ENCODE measurements at regions not wholly inside any gene's neighbourhood (a gene's known extent, or its start where the extent isn't known, plus 50 kb on each side); places are given as distances from the start of the nearest gene placed in this dataset.

DNA sequence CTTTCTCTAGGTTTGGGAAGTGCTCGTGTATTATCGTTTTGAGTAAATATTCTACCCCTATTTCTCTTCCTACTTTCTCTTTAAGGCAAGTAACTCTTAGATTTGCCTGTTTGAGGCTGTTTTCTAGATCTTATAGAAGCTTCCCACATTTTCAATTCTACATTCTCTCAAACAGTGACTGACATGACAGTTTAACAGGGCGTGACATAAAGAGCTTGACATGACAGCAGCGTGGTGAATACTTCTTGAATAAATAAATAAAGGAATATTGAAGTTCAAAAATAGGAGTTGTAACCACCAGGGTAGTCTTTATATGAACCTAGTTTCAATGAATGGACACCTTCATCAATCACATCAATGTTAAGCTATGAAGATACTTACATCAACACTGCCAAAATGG, 162.0 kb downstream of the TRAM1L1 start:
- no peak overlapping the region for H3K4me3 ChIP-seq (ENCODE audit: low read depth, low read length)
- DNase-seq (ENCODE audit: low read depth) = no peak
- TF ChIP-seq, protein P1, sequence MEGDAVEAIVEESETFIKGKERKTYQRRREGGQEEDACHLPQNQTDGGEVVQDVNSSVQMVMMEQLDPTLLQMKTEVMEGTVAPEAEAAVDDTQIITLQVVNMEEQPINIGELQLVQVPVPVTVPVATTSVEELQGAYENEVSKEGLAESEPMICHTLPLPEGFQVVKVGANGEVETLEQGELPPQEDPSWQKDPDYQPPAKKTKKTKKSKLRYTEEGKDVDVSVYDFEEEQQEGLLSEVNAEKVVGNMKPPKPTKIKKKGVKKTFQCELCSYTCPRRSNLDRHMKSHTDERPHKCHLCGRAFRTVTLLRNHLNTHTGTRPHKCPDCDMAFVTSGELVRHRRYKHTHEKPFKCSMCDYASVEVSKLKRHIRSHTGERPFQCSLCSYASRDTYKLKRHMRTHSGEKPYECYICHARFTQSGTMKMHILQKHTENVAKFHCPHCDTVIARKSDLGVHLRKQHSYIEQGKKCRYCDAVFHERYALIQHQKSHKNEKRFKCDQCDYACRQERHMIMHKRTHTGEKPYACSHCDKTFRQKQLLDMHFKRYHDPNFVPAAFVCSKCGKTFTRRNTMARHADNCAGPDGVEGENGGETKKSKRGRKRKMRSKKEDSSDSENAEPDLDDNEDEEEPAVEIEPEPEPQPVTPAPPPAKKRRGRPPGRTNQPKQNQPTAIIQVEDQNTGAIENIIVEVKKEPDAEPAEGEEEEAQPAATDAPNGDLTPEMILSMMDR (conservative IDR thresholded peaks at IDR 0.05; ENCODE audit: low read depth, low read length) = no peak

DNA sequence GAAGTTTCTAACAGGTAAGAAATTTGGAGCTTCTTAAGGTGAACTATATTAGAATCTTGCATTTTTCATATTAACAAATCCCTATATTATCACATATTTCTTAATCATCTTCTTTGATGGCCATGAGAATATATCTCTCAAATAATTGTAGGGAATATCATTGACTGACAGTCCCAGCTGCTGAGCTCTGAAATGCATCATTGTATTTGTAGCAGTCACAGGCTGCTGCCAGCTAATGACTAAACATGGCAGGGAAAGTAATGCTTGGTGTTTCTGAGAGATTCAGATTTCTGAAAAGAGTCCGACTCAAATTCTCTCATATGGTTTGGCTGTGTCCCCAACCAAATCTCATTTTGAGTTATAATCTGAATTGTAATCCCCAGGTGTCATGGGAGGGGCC, 171.9 kb downstream of the TRAM1L1 start:
- TF ChIP-seq, protein P1 (conservative IDR thresholded peaks at IDR 0.05; ENCODE audit: low read depth, low read length) = no peak
- DNase-seq (ENCODE audit: low read depth) = no peak
- H3K4me3 ChIP-seq (ENCODE audit: low read depth, low read length) = no peak overlapping the region

DNA sequence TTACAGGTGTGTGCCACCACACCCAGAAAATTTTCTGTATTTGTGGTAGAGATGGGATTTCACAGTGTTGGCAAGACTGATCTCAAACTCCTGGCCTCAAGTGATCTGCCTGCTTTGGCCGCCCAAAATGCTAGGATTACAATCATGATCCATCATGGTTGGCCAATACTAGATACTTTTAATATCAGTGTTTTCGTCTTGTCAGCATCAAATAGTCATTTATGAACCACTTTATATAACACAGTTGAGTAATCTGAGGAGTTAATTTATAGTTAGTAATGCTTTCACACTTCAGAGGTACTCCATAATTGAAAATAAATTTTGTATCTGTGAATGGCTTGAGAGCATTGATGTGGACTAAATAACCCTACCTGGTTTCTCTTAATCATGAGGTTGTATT, 178.6 kb downstream of the TRAM1L1 start:
- no peak overlapping the region for H3K4me3 ChIP-seq (ENCODE audit: low read depth, low read length)
- no peak for DNase-seq (ENCODE audit: low read depth)
- TF ChIP-seq, protein P1 (conservative IDR thresholded peaks at IDR 0.05; ENCODE audit: low read depth, low read length) = no peak

DNA sequence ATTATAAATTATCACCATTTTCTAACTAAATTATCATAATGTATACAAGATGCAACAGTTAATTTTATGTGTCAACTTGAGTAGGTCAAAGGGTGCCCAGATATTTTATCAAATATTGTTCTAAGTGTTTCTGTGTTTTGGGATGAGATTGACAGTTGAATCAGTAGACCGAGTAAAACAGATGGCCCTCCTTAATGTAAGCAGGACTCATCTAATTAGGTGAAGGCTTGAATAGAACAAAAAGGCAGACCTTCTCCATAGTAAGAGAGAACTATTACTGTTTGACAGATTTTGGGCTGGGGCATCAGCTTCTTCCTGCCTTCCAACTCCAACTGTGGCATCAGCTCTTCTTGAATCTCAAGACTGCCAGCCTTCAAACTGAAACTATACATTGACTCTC, 185.8 kb downstream of the TRAM1L1 start:
- no peak for DNase-seq (ENCODE audit: low read depth)
- TF ChIP-seq, protein P1 (conservative IDR thresholded peaks at IDR 0.05; ENCODE audit: low read depth, low read length) = no peak
- H3K4me3 ChIP-seq (ENCODE audit: low read depth, low read length) = no peak overlapping the region

DNA sequence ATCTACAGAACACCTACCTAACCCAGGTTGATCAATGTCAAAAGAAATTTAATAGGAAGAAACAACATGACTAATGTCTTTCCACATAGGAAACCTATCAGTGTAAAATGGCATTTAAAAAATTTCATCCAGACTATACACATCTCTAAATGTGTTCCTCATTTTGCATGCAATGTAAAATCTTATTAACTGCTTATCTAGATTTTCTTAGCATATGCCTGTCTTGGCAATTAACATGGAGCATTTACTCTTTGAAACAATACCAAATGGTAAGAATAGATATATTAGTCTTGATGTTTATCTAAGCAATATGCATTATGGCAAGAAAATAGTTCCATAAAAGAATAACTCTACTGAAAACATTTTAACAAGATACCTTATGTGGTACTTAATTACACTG, 199.8 kb downstream of the TRAM1L1 start:
- DNase-seq (ENCODE audit: low read depth) = no peak
- no peak overlapping the region for H3K4me3 ChIP-seq (ENCODE audit: low read depth, low read length)
- TF ChIP-seq, protein P1 (conservative IDR thresholded peaks at IDR 0.05; ENCODE audit: low read depth, low read length) = no peak

DNA sequence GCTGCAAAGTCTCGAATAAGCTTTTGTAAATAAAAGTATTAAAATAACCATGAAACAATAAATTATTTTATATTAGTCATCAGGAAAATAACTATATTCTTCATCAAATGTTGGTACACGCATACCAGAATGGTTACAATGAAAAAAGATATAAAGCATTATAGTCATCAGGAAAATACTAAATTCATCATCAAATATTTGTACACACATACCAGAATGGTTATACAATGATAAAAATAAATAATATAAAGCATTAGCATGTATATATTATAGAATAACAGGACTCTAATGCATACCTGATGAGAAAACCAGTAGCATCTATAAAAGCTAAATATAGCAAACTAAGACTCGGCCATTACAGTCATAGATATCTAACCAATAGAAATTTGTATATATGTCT, 202.9 kb downstream of the TRAM1L1 start:
- no peak for DNase-seq (ENCODE audit: low read depth)
- no peak overlapping the region for H3K4me3 ChIP-seq (ENCODE audit: low read depth, low read length)
- TF ChIP-seq, protein P1 (conservative IDR thresholded peaks at IDR 0.05; ENCODE audit: low read depth, low read length) = no peak

DNA sequence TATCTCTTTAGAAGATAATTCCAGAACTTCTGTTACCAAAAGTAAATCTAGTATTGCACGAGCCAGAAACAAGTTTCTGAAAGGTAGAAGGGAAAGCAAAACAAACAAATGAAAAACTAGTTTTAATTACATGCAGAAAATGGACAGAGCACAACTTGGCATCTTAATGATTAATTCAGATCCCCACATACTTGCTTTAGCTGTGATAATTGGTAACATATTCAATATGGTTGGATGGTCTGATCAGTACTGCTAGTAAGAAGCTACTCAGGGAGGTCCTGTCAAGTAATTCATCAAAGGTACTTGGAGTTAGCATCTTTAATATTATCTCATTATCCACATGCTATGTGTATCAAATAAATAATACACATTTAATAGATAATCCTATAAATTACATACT, 204.3 kb downstream of the TRAM1L1 start:
- TF ChIP-seq, protein P1 (conservative IDR thresholded peaks at IDR 0.05; ENCODE audit: low read depth, low read length) = no peak
- H3K4me3 ChIP-seq (ENCODE audit: low read depth, low read length) = no peak overlapping the region
- DNase-seq (ENCODE audit: low read depth) = no peak
